Suprapubic skin (tissue), 3 donors: ENCODE measurements at regions not wholly inside any gene's neighbourhood (a gene's known extent, or its start where the extent isn't known, plus 50 kb on each side); places are given as distances from the start of the nearest gene placed in this dataset.

Experiments used
- CTCF ChIP-seq, 2 donors: fragments of 200-600 bp in 1 of 2; fragments of 450-650 bp in 1 of 2; sonication (generic) in 1 of 2; IDR thresholded peaks; one replicate each; pipeline ENCODE4 v1.5.1; 2016 to 2019; ENCODE audit warnings: antibody characterized with exemption in 2 of 2, mild to moderate bottlenecking in 1 of 2, moderate library complexity in 1 of 2
- EP300 ChIP-seq: sonication (generic); formaldehyde crosslinking; IDR thresholded peaks from one replicate; pipeline ENCODE4 v1.6.1; 2017; ENCODE audit warnings: antibody characterized with exemption
- POLR2A ChIP-seq, 2 donors: fragments of 450-650 bp; IDR thresholded peaks; one replicate each; pipeline ENCODE4 v1.6.1; 2017; ENCODE audit warnings: antibody characterized with exemption in 2 of 2, mild to moderate bottlenecking in 2 of 2, moderate library complexity in 2 of 2

DNA sequence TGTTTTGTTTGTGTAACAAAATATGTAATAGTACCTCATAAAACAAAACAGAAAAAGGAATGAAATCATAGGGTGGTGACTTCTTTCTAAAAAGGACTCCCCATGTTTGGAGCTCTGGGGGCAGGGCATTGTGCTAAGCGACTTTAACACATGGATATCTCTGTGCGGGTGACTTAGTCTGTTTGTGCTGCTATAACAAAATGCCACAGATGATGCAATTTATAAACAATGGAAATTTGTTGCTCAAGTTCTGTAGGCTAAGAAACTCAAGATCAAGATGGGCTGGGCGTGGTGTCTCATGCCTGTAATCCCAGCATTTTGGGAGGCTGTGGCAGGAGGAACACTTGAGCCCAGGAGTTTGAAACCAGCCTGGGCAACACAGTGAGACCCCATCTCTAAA is 85.4 kb upstream of the SIM2 start:
- TF ChIP-seq EP300 (no peak), POLR2A (IDR thresholded peaks at IDR 0.05) (no peak), CTCF (IDR thresholded peaks at IDR 0.05) (no peak)
